ENCODE measurements at regions not wholly inside any gene's neighbourhood (a gene's known extent, or its start where the extent isn't known, plus 50 kb on each side); places are given as distances from the start of the nearest gene placed in this dataset.

- no peak for TF ChIP-seq CTCF (IDR thresholded peaks at IDR 0.05 in 2 of 3, conservative IDR thresholded peaks at IDR 0.05 in 1 of 3; ENCODE audit: insufficient read depth in 2 of 3, low read depth in 1 of 3, low read length in 3 of 3)
- TF ChIP-seq FOXM1 (IDR thresholded peaks at IDR 0.05; ENCODE audit: low read depth): no peak
- no peak for TF ChIP-seq FOXM1 (CRISPR knock-in tag; IDR thresholded peaks at IDR 0.05; ENCODE audit: low read depth)
Measured at GRCh38 chr2:133721118-133721517, 152.9 kb upstream of the NCKAP5 start.
